HepG2 (cell line): ENCODE measurements at regions not wholly inside any gene's neighbourhood (a gene's known extent, or its start where the extent isn't known, plus 50 kb on each side); places are given as distances from the start of the nearest gene placed in this dataset.

Experiments
- NFE2 ChIP-seq: sonication (generic); formaldehyde crosslinking; IDR thresholded peaks from 2 replicates; pipeline ENCODE4 v1.4.0; 2020; ENCODE audit warnings: missing genetic modification reagents
- TBL1XR1 ChIP-seq: fragments of 150-350 bp; IDR thresholded peaks from 2 replicates; pipeline ENCODE4 v1.6.1; 2014; ENCODE audit warnings: borderline replicate concordance, low read length; ENCODE audit not compliant: partially characterized antibody
- TF ChIP-seq, protein P1 (sequence below): sonication (generic); formaldehyde crosslinking; IDR thresholded peaks from 2 replicates; pipeline ENCODE4 v1.5.1; 2020; ENCODE audit warnings: missing genetic modification reagents, mild to moderate bottlenecking, borderline replicate concordance
- TF ChIP-seq, protein P2 (sequence below), 2 experiments: fragments of 450-650 bp in 1 of 2; sonication (generic) in 1 of 2; formaldehyde crosslinking in 1 of 2; IDR thresholded peaks; 2 replicates each; pipeline versions ENCODE4 v1.6.1 to v1.8.0; 2016 to 2022; ENCODE audit warnings: antibody characterized with exemption in 1 of 2, mild to moderate bottlenecking in 1 of 2, missing genetic modification reagents in 1 of 2
- TF ChIP-seq, protein P3 (sequence below): IDR thresholded peaks from 2 replicates; pipeline ENCODE4 v1.6.1; 2012; ENCODE audit warnings: low read length, improper control_type of control experiment

DNA sequence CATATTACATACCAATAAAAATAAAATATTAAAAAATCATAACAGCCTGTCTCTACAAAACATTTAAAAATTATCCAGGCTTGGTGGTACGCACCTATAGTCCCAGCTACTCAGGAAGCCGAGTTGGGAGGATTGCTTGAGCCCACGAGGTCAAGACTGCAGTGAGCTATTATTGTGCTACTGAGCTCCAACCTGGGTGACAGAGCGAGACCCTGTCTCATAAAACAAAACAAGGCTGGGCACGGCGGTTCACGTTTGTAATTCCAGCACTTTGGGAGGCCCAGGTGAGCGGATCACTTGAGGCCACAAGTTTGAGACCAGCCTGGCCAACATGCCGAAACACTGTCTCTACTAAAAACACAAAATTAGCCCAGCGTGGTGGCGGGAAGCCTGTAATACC lies 52.2 kb upstream of the LSM14A start:
- TF ChIP-seq, protein P1, sequence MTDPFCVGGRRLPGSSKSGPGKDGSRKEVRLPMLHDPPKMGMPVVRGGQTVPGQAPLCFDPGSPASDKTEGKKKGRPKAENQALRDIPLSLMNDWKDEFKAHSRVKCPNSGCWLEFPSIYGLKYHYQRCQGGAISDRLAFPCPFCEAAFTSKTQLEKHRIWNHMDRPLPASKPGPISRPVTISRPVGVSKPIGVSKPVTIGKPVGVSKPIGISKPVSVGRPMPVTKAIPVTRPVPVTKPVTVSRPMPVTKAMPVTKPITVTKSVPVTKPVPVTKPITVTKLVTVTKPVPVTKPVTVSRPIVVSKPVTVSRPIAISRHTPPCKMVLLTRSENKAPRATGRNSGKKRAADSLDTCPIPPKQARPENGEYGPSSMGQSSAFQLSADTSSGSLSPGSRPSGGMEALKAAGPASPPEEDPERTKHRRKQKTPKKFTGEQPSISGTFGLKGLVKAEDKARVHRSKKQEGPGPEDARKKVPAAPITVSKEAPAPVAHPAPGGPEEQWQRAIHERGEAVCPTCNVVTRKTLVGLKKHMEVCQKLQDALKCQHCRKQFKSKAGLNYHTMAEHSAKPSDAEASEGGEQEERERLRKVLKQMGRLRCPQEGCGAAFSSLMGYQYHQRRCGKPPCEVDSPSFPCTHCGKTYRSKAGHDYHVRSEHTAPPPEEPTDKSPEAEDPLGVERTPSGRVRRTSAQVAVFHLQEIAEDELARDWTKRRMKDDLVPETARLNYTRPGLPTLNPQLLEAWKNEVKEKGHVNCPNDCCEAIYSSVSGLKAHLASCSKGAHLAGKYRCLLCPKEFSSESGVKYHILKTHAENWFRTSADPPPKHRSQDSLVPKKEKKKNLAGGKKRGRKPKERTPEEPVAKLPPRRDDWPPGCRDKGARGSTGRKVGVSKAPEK (CRISPR knock-in tag) = no peak
- TF ChIP-seq TBL1XR1 = no peak
- TF ChIP-seq NFE2 (CRISPR knock-in tag) = no peak
- TF ChIP-seq, protein P2, sequence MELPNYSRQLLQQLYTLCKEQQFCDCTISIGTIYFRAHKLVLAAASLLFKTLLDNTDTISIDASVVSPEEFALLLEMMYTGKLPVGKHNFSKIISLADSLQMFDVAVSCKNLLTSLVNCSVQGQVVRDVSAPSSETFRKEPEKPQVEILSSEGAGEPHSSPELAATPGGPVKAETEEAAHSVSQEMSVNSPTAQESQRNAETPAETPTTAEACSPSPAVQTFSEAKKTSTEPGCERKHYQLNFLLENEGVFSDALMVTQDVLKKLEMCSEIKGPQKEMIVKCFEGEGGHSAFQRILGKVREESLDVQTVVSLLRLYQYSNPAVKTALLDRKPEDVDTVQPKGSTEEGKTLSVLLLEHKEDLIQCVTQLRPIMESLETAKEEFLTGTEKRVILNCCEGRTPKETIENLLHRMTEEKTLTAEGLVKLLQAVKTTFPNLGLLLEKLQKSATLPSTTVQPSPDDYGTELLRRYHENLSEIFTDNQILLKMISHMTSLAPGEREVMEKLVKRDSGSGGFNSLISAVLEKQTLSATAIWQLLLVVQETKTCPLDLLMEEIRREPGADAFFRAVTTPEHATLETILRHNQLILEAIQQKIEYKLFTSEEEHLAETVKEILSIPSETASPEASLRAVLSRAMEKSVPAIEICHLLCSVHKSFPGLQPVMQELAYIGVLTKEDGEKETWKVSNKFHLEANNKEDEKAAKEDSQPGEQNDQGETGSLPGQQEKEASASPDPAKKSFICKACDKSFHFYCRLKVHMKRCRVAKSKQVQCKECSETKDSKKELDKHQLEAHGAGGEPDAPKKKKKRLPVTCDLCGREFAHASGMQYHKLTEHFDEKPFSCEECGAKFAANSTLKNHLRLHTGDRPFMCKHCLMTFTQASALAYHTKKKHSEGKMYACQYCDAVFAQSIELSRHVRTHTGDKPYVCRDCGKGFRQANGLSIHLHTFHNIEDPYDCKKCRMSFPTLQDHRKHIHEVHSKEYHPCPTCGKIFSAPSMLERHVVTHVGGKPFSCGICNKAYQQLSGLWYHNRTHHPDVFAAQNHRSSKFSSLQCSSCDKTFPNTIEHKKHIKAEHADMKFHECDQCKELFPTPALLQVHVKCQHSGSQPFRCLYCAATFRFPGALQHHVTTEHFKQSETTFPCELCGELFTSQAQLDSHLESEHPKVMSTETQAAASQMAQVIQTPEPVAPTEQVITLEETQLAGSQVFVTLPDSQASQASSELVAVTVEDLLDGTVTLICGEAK (IDR thresholded peaks at IDR 0.05) = no peak
- TF ChIP-seq, protein P2 (CRISPR knock-in tag; IDR thresholded peaks at IDR 0.05) = no peak
- TF ChIP-seq, protein P3, sequence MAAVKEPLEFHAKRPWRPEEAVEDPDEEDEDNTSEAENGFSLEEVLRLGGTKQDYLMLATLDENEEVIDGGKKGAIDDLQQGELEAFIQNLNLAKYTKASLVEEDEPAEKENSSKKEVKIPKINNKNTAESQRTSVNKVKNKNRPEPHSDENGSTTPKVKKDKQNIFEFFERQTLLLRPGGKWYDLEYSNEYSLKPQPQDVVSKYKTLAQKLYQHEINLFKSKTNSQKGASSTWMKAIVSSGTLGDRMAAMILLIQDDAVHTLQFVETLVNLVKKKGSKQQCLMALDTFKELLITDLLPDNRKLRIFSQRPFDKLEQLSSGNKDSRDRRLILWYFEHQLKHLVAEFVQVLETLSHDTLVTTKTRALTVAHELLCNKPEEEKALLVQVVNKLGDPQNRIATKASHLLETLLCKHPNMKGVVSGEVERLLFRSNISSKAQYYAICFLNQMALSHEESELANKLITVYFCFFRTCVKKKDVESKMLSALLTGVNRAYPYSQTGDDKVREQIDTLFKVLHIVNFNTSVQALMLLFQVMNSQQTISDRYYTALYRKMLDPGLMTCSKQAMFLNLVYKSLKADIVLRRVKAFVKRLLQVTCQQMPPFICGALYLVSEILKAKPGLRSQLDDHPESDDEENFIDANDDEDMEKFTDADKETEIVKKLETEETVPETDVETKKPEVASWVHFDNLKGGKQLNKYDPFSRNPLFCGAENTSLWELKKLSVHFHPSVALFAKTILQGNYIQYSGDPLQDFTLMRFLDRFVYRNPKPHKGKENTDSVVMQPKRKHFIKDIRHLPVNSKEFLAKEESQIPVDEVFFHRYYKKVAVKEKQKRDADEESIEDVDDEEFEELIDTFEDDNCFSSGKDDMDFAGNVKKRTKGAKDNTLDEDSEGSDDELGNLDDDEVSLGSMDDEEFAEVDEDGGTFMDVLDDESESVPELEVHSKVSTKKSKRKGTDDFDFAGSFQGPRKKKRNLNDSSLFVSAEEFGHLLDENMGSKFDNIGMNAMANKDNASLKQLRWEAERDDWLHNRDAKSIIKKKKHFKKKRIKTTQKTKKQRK = no peak
